HG03469 (cell line): ENCODE measurements at regions not wholly inside any gene's neighbourhood (a gene's known extent, or its start where the extent isn't known, plus 50 kb on each side); places are given as distances from the start of the nearest gene placed in this dataset.

Experiments used
- ATAC-seq: cut with Tn5 transposase; IDR thresholded peaks from one replicate; pipeline ENCODE4 v1.9.1; 2021; ENCODE audit warnings: mild to moderate bottlenecking, moderate library complexity, moderate number of reproducible peaks; ENCODE audit not compliant: unreplicated experiment

DNA sequence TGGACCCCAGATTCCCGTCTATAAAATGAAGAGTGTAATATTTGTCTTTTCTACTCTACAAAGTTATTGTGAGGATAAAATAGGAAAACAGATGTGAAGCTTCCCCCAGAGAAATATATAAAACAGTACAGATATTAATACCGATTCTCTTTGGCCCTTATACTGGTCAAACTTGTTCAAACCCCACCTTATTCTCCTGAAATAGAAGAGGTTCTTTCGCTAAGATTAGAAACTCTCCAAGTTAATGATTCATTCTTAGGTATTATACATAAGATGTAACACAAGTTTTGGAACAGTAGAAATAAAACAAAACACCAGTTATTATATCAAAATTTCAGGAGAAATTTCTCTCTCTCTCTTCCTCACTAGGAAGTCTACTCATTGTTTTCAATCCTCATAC is 852.4 kb upstream of the ADAMTS5 start:
- no peak for ATAC-seq

DNA sequence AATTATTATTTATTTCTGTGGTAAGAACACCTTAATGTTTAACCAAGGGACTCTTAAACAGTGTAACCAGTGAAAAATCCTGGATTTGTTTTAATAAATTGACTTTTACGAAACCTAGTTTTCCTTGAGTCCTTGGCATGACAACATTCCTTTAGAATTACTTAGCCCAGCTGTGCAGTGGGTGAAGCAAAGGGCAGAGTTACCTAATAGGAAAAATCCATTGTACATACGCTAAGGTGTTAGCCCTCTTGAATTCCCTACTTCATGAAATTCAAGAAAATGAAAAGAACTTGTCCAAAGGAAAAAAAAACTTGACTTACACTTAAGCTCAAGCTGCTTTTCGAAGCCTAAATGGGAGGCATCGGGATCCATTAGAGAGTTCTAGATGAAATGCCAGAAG is 852.0 kb upstream of the ADAMTS5 start:
- ATAC-seq, result no peak

DNA sequence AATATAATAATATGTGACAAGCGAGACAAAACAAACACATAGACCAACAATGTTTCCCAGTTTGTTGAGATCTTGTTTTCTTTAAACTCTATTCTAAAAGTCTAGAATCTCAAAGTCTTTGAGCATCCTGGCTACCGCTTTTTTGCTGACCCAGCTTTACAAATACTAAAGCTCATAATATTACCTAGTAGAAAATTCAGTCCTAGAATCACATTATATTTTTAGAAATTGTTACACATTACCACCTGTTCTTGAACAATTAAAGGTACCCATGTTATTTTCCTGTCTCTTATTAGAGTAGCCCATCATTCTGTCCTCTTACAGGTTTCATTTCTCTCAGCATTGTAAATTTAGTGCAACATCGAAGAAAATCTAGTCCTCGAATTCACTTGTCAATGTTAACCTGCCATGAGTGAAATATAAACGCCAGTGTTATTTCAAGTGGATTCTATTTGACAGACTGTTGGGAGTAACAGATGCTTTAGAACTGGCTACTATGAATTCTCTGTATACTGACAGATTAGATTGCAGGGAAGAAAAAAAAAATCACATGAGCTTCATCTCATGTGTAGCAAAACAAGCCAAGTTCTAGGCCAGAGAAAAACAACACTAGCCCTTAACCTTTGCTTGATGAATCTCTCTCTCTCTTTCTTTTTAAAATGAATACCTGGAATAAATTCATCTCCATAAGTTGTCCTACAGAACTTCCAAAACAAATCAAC is 851.2 kb upstream of the ADAMTS5 start:
- ATAC-seq, result no peak

DNA sequence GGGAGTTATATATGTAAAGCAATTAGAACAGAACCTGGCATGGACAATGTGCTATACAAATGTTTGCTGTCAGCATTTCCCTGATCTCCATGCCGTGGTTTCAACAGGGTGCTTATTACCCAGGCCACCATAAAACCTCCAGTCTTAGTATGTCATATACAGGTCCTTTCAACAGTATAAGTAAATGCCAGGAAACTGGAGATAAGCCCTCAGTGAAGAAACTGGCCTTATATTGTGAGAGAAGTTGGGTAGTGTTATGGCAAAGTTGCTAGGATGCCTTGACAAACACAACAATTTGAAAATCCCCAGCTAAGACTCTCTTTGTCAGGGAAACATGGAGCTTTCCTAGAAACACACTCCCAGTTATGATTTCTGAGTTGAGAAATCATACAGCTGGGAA is 850.2 kb upstream of the ADAMTS5 start:
- ATAC-seq, result no peak

DNA sequence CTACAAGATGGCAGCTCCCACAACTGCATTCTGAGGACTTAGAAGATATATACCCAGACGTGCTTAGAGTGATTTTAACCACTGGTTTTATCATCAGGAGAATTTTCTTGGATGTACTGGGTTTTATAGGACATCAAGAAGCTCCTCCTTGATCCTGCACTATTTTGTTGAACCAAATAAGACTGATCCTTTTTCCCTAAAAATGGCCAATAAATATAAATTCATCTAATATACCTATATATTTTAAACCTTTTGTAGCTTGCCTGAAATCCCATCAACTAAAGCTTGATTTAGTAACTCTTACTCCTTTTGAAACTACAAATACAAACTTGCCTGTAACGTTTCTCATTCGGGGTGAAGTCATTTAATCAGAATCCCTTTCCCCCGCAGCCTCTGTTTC is 849.4 kb upstream of the ADAMTS5 start:
- ATAC-seq, result no peak

DNA sequence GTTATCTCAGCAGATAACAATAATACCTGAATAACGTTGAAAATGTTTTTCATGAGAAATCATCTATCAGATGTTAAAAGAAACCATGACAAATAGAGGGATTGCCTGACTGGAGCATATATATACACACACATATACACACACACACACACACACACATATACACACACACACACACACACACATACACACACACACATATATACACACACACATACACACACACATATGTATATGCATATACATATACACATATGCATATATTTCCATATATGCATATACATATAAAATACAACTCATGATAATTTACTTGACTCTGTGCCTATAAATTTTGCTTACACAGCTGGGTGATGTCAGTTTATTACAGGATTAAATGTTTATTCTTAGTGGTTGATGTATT is 847.3 kb upstream of the ADAMTS5 start:
- ATAC-seq, result no peak

DNA sequence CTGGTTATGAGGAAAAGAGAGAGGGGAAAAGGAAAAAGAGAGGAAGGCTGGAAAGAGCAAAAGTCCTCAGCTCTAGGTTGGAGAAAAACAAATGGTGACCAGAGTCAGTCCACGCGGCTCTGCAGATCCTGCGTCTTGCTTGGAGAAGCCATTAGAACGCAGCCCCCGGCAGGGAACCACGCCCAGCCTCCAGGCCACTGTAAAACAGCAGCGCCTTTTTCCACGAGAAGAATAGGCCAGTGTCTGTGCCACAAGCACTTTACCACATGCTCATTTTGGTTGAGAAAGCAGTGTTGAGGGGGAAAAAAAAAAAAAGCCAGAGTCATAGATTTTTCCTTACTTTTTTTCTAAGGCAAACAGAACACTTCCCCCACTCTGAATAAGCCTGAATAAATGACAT is 846.9 kb upstream of the ADAMTS5 start:
- no peak for ATAC-seq

DNA sequence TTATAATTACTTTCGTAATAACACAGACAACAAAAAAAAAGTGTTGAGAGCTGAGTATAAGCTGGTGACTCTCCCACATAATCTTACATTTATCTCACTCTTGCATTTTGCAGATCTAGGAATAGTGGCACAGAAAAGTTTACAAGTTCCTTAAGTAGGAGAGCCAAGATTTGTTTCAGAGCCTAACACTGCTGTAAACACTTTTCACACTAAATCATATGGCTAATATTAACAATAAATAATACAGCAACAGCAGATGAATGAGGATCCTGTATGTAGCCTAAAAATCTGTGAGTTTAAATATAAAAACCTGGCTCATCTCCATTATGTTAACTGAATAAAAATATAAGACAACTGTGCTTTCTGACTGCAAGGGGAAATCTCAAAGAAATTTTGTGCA is 846.5 kb upstream of the ADAMTS5 start:
- no peak for ATAC-seq

DNA sequence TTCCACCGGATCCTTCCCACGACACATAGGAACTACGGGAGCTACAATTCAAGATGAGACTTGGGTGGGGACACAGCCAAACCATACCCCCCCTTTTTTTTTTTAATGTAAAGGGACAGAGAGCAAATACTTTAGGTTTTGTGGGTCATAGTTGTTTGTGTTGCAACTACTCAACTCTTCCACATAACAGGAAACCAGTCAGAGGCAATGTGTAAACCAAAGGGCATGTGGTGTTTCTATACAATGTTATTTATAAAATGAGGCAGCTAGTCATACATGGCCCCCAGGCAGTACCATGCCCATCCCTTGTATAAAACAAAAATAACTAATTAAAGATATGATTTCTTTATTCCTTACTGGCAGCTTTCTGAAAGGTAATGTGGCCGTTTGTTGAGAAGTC is 845.4 kb upstream of the ADAMTS5 start:
- no peak for ATAC-seq

DNA sequence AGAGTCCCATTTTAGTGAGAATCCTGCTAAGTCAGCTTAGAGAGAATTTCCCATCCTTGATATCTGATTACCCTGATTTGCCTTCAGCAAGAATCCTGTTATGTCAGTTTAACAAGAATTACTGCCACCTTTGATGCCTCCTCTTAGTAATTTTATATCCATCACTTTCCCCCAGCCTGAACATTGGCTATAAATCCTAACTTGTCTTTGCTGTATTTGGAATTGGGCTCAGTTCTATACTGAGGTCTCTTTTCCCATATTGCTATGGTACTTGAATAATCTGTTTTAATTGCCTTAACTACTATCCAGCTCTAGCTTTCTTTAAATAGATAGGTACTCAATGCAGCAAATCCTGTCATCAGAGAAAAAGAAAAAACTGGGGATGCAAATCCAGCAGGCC is 842.0 kb upstream of the ADAMTS5 start:
- no peak for ATAC-seq

DNA sequence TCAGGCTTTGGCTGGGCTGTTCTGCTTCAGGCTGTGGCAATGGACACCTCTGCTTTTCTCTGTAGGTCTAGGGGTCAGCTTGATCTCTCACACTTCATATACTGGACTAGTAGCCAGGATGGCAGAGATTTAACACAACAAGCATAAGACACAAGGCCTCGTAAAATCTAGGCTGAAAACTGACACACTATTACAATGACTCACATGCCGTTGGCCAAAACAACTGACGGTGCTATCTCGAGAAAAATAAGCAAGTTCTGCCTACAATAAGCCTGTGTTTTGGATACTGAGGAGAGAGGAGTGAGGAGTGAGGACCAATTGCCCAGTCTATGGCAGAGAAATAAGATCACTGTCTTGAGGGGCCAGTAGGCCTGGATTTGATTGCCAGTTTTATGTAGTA is 840.7 kb upstream of the ADAMTS5 start:
- no peak for ATAC-seq

DNA sequence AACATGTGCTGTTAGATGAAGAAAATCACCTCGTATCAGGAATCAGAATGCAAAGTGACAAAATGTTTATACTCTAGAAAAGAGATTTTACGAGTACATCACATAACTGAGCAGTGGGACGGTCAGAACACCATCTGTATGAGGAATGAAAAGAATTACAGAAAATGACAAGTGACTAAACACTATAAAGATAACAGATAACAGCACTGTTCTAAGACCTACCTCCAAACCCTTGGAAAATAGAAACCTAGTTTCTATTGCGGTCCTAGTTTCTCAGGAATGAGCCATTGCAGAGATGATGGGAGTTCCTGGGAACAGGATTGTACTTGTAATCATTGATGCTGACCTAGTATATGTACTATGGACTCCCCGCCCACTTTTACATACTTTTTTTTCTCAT is 839.4 kb upstream of the ADAMTS5 start:
- no peak for ATAC-seq

DNA sequence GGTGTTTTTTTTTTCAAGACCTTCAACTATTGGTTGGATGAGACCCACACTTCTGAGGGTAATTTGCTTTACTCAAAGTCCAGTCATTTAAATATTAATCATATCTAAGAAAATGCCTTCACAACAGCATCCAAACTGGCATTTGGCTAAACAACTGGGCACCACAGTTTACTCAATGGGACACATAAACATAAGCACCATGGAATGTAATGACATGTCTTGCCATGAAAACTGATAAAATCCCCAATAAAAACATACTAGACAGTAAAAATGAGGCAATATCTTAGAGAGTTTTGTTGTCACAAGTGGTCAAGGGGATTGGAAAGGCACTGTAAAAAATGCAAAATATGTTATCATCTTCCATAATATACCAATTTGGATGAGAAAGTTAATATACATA is 838.8 kb upstream of the ADAMTS5 start:
- no peak for ATAC-seq

DNA sequence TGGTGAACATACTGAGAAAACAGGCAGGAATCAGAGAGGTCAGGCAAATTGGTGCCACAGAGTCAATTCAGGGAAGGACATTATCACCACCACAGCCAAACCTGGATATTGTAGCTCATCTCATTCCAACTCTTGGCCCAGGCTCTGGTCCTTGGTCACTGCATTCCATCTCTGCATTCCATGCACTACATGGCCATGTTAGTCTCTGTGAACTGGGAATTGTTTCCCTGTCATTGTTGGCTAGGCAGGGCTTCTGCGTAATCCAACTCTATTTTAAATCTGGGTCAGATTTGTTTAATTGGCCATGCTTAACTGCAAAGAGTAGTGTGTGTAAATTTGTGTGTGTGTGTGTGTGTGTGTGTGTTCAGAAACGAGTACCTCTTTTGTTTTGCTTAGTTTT is 837.6 kb upstream of the ADAMTS5 start:
- ATAC-seq, result no peak

DNA sequence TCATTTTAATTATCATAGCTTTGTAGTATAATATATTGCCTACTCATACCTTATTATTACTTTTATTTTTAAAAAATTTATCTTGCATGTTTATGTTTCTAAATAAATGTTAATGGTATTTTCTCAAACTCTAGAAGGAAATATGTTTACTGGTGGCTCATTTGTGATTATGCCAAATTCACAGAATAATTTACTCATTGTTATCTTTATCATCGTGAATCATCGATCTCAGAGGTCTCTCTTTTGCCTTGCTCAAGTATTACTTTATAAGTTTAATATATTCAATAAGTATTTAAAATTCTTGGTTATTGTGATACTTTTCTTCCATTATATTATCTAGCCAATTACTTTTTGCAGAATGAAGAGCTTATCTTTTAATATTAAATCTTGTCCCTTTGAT is 836.7 kb upstream of the ADAMTS5 start:
- ATAC-seq, result no peak

DNA sequence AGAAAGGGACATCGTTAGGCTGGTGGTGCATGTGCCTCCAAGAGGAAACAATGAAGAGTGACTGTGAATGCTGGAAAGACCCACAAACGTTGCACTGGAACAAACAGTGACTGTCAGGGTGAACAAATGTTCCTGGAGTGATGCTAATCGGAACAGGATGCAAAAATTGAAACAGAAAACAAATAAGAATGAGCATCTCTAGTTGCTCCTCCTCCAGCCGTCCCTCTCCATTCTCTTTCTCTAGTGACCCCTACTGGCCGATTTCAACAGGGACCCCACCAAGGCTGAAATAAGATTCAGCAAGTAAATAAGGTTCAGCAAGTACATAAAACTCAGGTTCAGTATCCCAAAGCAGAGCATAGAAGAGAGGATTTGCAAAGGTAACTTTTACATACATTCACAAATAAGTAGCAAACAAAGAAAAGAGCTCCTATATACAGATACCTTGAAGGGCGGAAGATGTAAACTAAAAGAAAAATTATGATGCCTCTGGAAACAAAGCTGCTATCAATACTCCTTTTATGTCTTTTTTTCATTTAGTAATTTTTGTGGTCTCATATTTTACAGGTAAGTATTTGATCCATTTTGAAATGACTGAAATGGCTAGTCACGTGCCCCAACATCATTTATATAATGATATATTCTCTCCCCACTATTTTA is 836.1 kb upstream of the ADAMTS5 start:
- ATAC-seq, result no peak

DNA sequence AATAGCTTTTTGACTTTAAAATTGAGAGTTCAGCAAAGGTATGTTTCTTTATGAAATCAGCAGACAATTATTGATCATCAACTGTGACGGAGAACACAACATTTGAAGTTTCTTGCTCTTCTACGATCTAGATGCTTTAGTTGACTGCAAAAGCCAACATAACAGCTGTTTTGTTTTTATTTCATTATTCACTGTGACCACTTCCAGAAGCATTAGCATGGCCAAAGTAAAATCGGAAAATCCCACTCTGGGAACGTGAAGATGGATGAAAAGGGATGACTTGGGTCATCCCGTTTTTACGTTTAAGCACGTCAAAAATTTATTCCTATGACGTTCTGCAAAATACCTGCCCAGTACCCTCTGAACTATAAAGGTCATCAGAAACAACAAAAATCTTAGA is 833.0 kb upstream of the ADAMTS5 start:
- no peak for ATAC-seq

DNA sequence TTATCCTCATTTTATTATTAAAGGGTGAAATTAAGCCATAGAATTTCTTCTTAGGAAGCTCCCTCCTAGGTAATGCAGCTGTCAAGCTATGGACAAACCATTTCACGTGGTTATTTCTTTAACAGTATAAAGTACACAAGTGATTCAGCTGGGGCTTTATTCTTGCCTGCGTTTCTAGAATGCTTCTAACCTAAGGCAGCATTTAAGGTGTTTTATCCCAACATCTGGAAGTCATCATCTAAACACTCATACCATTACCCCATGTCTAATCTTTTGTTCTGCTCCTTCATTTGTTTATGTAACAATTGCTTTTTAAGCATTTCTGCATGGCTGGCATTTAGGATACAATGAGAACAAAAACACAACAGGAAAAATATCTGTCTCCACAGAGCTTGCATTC is 829.2 kb upstream of the ADAMTS5 start:
- ATAC-seq, result no peak

DNA sequence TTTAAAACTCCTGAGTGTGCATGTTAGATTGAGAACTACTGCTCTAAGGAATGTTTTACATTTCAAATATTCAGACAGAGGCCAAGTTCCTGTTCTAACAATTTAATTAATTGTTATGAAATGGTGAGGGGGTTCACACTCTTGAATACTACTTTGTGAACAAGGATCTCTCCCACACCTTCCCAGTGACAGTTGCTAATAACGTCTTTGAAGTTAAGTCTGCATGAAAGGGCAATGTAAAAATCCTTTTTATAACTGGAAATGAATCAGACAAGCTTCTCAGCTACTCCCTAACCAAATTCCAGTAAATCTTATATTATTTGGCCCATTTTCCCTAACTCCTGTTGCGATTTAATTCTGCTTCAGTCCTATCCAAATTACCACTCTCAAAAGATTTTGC is 828.5 kb upstream of the ADAMTS5 start:
- no peak for ATAC-seq

DNA sequence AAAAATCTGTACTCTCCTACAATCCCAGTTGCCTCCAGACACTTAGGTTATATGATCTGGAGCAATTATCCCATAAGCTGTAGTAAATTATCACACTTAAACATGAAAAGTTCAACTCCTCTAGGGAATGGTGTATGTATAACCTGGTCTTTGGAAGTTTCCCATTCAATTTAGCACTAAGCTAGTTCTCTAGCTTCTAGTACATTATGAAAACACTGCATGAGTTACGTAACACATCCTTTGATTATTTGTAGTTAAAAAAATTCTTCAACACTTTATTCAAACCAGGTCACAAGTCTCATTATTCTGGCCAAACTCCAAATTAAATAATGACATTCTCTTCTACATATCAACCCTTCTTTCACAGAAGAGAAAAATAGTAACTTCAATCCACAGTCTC is 827.0 kb upstream of the ADAMTS5 start:
- ATAC-seq, result no peak

DNA sequence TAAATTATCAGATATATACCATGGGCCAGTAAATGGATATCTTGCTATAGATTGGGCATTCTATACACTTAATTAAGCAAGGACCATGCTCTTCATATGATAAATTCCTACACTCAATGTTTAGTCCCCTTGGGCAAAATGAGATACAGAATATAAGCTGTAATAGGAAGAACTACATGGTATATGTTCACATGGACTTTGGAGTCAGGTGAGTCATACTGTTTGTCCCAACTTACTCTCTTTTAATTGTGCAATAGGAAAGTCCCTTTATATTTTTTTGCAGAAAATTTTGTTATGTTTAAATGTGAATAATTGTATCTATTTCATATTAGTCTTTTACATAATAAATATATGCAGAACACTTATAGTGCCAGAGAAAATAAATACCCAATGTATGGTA is 820.2 kb upstream of the ADAMTS5 start:
- ATAC-seq, result no peak

DNA sequence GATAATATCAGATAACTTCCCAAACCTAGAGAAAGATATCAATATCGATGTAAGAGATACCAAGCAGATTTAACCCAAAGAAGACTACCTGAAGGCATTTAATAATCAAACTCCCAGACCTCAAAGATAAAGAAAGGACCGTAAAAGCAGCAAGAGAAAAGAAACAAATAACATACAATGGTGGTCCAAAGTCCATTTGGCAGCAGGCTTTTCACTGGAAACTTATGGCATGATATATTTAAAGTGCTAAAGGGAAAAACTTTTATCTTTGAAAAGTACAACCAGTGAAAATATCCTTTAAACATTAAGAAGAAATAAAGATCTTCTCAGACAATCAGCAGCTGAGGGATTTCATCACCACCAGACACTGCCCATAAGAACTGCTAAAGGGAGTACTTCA is 812.7 kb upstream of the ADAMTS5 start:
- ATAC-seq, result no peak
